T-helper 2 cell treated with Interferon-gamma antibody and Interleukin-4, amounts not matched to agents 5 μg/mL and 100 μg/mL, for 36 hours (primary cell): ENCODE measurements at regions not wholly inside any gene's neighbourhood (a gene's known extent, or its start where the extent isn't known, plus 50 kb on each side); places are given as distances from the start of the nearest gene placed in this dataset.
"Not testable (repeated sequence)": the region's sequence is repeated elsewhere in the genome, so short reads cannot be mapped to it uniquely, and the experiment has no call there.

Experiments used
- DNase-seq: peaks from one replicate; pipeline ENCODE4 v3.0.0; 2021; ENCODE audit warnings: low spot score
- H3K27ac Mint-ChIP-seq: one replicate; pipeline ENCODE4 v1.8.0; 2021; ENCODE audit warnings: mild to moderate bottlenecking, mixed read lengths
- H3K27me3 Mint-ChIP-seq: one replicate; pipeline ENCODE4 v1.8.0; 2021; ENCODE audit warnings: low read depth, mixed read lengths
- H3K36me3 Mint-ChIP-seq: one replicate; pipeline ENCODE4 v1.8.0; 2021; ENCODE audit warnings: low read depth, mixed read lengths
- H3K4me1 Mint-ChIP-seq: one replicate; pipeline ENCODE4 v1.8.0; 2021; ENCODE audit warnings: low read depth, mixed read lengths
- H3K4me3 Mint-ChIP-seq: one replicate; pipeline ENCODE4 v1.8.0; 2022; ENCODE audit warnings: mild to moderate bottlenecking, moderate library complexity, mixed read lengths
- H3K9me3 Mint-ChIP-seq: one replicate; pipeline ENCODE4 v1.8.0; 2021; ENCODE audit warnings: mixed read lengths

- H3K27me3 Mint-ChIP-seq: no peaks in the 10 kb centered on the region
- H3K9me3 Mint-ChIP-seq: no peaks in the 10 kb centered on the region
- no peak for DNase-seq
- H3K36me3 Mint-ChIP-seq: no peaks in the 10 kb centered on the region
- no peak overlapping the region for H3K27ac Mint-ChIP-seq
- no peaks in the 10 kb centered on the region for H3K4me1 Mint-ChIP-seq
- H3K4me3 Mint-ChIP-seq: no peak overlapping the region
Observed at GRCh38 chr10:57638411-57638810, 629.3 kb downstream of the IPMK start.

DNA sequence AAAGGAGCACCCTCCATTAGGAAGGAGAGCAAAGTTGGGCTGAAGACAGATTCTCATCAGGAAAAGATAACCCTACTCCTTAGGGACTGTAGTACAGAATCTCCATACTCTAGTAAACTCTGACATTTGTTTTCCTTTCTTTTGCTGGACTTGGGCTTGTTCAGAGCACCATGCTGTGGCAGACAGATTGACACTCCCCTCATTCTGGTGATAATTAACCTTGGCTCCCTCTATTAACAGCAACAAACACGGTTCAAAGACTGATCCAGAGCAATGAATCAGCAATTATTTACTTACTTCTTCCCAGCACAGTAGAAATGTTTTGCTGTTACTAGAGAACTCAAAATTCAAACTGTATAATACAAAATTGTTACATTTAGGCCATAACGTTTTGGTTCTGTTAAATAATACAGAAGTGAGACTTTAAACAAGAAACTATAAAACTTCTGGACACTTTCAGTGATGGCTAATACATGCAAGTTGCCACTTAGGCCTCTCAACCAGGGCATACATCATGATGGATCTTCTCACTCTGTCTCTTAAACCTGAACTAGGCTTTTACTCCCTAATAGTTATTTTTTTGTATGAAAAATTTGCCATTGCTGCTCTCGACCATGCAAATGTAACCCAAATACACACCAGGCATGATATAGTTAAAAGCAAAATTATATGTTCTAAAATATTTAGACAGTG lies 639.0 kb downstream of the IPMK start:
- Mint-ChIP-seq H3K27me3 (no peaks in the 10 kb centered on the region), H3K4me1 (no peaks in the 10 kb centered on the region), H3K36me3 (no peaks in the 10 kb centered on the region), H3K9me3 (no peaks in the 10 kb centered on the region), H3K27ac (no peak overlapping the region), H3K4me3 (no peak overlapping the region)
- no peak for DNase-seq

DNA sequence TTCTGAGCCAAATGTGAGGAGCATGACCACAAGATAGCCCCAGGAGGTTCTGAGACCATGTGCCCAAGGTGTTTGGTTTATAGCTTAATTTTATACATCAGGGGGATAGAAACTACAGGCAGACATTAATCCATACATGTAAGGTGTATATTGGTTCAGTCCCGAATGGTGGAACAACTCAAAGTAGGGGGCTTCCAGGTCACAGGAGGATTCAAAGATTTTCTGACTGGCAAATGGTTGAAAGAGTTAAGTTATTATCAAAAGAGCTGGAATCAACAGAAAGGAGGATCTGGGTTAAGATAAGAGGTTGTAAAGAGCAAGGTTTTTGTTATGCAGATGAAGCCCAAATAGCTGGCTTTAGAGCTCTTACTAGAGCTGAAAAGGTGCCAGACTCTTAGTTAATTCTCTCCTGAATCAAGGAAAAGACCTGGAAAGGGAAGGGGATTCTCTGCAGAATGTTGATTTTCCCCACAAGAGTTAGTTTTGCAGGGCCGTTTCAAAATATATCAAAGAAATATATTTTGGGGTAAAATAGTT lies 640.0 kb downstream of the IPMK start:
- no peak overlapping the region for H3K27ac Mint-ChIP-seq
- no peaks in the 10 kb centered on the region for H3K36me3 Mint-ChIP-seq
- no peak overlapping the region for H3K4me3 Mint-ChIP-seq
- H3K9me3 Mint-ChIP-seq: no peaks in the 10 kb centered on the region
- no peaks in the 10 kb centered on the region for H3K27me3 Mint-ChIP-seq
- DNase-seq: no peak
- no peaks in the 10 kb centered on the region for H3K4me1 Mint-ChIP-seq

DNA sequence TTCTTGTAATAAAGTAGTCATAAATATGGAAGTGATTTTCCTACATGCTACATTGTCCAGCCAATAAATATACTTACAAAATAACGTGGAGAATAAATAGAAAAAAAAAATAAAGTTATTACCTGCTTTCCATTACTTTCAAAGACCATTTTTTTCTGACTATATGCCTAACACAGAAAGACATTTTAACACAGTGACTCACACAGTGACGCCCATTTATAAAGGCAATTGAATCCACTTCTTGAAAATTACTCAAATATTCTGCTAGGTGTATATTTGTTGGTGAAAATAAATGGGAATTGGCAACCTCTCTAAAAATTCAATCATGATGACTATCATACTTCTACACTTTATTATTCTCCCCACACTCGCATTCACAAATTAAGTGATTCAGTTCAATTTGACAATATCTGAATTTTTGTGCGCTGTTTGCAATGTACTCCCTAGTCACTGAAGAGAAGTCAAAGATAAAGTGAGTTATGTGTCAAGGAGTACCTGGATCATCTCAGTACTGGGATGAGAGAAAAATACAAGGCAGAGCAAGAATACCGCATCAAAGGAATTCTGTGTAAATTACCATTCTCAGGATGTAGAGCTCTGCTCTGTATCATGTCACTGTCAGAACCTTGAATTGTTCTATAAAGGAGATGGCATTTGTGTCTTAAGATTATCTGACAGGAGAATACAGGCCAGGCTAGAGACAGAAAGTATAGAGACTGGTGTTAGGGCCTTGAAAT lies 642.7 kb downstream of the IPMK start:
- Mint-ChIP-seq H3K4me3 (no peak overlapping the region), H3K27me3 (no peaks in the 10 kb centered on the region), H3K4me1 (no peaks in the 10 kb centered on the region), H3K36me3 (no peaks in the 10 kb centered on the region), H3K27ac (no peak overlapping the region), H3K9me3 (no peaks in the 10 kb centered on the region)
- DNase-seq: no peak

DNA sequence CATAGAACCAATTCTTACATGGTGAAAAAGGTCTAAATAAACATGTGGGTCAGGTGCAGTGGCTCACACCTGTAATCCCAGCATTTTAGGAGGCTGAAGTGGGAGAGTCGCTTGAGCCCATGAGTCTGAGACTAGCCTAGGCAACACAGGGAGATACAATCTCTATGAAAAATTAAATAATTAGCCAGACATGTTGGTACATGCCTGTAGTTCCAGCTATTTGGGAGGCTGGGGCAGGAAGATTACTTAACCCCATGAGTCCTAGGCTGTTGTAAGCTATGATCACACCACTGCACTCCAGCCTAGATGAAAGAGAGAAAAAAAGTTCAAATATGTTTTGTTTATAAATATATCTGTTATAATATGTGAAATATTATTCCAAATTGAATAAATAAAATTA lies 643.6 kb downstream of the IPMK start:
- no peak for DNase-seq
- Mint-ChIP-seq H3K27ac (no peak overlapping the region), H3K36me3 (no peaks in the 10 kb centered on the region)

DNA sequence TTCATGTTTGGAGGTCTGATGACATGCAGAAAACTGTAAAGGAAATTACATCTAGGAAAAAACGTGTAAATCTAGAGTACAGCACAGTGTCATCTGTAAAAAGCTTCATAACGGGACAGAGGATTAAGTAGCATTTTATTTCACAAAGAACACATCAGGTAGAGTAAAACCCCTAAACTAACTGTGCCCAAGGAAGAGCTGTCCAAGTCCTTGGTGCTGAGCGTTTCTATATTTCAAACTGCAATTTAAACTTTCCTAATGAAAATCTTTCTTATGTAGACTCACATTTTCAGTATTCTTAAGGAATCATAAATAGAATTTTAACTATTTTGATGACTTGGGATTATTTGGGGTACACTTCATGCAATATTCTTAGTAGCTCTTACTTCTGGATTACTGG lies 646.2 kb downstream of the IPMK start:
- no peaks in the 10 kb centered on the region for H3K4me1 Mint-ChIP-seq
- no peak overlapping the region for H3K4me3 Mint-ChIP-seq
- H3K27me3 Mint-ChIP-seq: no peaks in the 10 kb centered on the region
- no peaks in the 10 kb centered on the region for H3K36me3 Mint-ChIP-seq
- no peaks in the 10 kb centered on the region for H3K9me3 Mint-ChIP-seq
- no peak overlapping the region for H3K27ac Mint-ChIP-seq
- DNase-seq: no peak

More for the DNA sequence above, 643.6 kb downstream of the IPMK start:
- Mint-ChIP-seq H3K4me1 (no peaks in the 10 kb centered on the region), H3K27me3 (no peaks in the 10 kb centered on the region), H3K4me3 (no peak overlapping the region), H3K9me3 (no peaks in the 10 kb centered on the region)

- H3K36me3 Mint-ChIP-seq: no peaks in the 10 kb centered on the region
- peaks cover 4% of the 10 kb centered on the region for H3K9me3 Mint-ChIP-seq
- no peak overlapping the region for H3K27ac Mint-ChIP-seq
- DNase-seq: no peak
- H3K4me3 Mint-ChIP-seq: no peak overlapping the region
- no peaks in the 10 kb centered on the region for H3K27me3 Mint-ChIP-seq
- H3K4me1 Mint-ChIP-seq: no peaks in the 10 kb centered on the region
Observed at GRCh38 chr10:57605948-57606485, 661.7 kb downstream of the IPMK start.

DNA sequence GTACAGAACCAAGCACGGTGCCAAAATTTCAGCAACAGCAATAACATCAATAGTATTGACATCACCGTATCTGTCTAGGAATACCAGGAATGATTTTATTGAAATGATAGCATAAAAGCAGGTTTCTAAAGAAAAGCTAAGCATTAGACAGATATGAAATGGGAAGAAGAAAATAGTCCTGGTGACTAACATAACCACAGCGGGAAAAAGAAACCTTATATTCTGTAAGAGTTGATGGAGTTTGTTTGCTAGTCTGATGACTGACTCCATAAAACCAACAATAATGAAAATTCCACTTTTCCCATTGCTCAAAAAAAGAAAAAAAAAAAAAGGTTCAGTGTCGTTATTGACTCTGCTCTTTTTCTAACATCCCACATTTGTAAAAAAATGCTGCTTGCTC lies 668.3 kb downstream of the IPMK start:
- Mint-ChIP-seq H3K9me3 (no peaks in the 10 kb centered on the region), H3K36me3 (no peaks in the 10 kb centered on the region), H3K4me1 (no peaks in the 10 kb centered on the region), H3K4me3 (no peak overlapping the region), H3K27ac (no peak overlapping the region), H3K27me3 (no peaks in the 10 kb centered on the region)
- no peak for DNase-seq

DNA sequence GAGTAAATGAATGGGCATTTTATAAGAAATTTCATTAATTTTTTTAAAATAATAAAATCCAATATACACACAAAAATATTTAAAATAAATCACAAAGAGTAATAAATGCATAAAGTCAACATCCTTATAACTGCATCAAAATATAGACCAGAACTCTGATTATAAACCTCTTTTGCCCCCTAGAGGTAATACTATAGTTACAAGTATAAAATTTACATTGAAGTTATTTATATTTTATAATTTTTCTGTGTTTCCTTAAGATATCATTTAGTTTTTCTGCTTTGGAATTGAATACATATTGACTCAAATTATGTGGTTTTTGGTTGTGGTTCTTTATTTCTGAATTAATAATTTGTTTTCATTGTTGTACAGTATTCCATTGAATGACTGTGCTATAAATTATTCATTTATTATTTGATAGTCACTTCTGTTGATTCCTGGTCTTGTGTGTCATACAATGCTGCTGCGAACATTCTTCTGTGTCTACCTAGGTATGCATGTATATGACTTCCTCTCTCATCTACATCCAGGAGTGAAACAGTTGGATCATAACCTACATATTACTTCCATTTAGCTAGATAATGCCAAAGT lies 673.6 kb downstream of the IPMK start:
- DNase-seq: no peak
- no peaks in the 10 kb centered on the region for H3K27me3 Mint-ChIP-seq
- no peak overlapping the region for H3K27ac Mint-ChIP-seq
- H3K4me3 Mint-ChIP-seq: no peak overlapping the region
- no peaks in the 10 kb centered on the region for H3K4me1 Mint-ChIP-seq
- H3K9me3 Mint-ChIP-seq: no peaks in the 10 kb centered on the region
- no peaks in the 10 kb centered on the region for H3K36me3 Mint-ChIP-seq

DNA sequence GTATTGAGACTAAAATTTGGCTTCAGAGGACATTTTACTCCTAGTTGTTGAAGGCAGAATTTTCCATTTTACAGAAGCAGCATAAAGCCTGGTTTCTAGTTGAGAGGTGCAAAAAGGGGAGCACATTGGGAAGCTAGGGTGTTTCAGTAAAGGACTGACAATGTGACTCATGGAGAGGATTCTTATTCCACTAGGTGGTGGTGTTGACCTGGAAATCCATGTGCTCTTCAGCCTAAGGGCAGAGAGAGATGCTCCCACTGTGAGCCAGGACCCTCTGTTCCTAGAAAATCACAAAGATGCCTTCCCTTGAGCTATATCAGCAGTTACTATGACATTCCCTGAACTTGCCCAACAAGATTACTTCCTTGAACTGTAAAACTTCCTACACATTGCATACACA lies 687.8 kb downstream of the IPMK start:
- Mint-ChIP-seq H3K27ac (no peak overlapping the region), H3K36me3 (no peaks in the 10 kb centered on the region), H3K9me3 (peaks cover 9% of the 10 kb centered on the region), H3K4me1 (no peaks in the 10 kb centered on the region), H3K27me3 (no peaks in the 10 kb centered on the region), H3K4me3 (no peak overlapping the region)
- no peak for DNase-seq

DNA sequence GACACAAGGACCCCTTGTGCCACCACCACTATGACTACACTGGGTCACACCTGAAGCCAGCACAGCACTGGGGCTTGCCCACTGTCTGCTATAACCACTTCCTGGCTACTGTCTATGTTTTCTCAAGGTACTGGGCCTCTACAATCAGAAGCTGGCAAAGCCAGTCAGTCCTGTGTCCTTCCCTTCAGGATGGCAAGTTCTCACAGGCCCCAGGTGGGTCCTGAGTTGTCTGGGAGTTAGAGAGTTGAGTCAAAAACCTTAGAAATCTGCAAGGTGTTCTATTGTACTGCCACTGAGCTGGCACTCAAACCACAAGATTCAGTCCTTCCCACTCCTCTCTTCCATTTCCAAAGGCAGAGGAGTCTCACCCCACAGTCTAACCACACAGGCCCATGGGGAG lies 705.5 kb downstream of the IPMK start:
- H3K27me3 Mint-ChIP-seq: no peaks in the 10 kb centered on the region
- H3K36me3 Mint-ChIP-seq: no peaks in the 10 kb centered on the region
- no peak overlapping the region for H3K4me3 Mint-ChIP-seq
- H3K9me3 Mint-ChIP-seq: peaks cover 19% of the 10 kb centered on the region
- no peak for DNase-seq
- H3K27ac Mint-ChIP-seq: no peak overlapping the region
- H3K4me1 Mint-ChIP-seq: no peaks in the 10 kb centered on the region

DNA sequence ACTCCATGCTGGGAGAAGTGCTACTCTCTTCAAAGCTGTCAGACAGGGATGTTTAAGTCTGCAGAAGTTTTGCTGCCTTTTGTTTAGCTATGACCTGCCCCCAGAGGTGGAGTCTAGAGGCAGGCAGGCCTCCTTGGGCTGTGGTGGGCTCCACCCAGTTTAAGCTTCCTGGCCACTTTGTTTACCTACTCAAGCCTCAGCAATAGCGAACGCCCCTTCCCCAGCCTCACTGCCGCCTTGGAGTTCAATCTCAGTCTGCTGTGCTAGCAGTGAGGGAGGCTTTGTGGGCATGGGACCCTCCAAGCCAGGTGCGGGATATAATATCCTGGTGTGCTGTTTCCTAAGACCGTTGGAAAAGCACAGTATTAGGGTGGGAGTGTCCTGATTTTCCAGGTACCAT lies 715.9 kb downstream of the IPMK start:
- DNase-seq, H3K27ac Mint-ChIP-seq, H3K27me3 Mint-ChIP-seq, H3K4me1 Mint-ChIP-seq, H3K36me3 Mint-ChIP-seq, H3K9me3 Mint-ChIP-seq, H3K4me3 Mint-ChIP-seq: not testable (repeated sequence)

DNA sequence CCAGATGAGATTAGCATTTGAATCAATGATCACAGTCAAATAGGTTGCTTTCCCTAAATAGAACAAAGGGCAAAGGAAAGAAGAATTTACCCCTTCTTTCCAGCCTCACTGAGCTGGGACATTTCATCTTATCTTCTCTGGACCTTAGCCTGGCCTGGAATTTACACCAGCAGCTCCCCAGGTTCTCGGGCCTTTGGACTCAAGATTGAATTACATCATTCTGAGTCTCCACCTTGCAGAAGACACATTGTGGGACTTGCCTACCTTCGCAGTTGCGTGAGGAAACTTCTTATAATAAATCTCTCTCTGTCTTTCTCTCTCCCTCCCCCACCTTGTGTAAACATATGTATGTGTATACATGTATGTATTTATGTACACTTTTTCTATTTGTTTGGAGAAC lies 732.4 kb downstream of the IPMK start:
- no peak overlapping the region for H3K4me3 Mint-ChIP-seq

DNA sequence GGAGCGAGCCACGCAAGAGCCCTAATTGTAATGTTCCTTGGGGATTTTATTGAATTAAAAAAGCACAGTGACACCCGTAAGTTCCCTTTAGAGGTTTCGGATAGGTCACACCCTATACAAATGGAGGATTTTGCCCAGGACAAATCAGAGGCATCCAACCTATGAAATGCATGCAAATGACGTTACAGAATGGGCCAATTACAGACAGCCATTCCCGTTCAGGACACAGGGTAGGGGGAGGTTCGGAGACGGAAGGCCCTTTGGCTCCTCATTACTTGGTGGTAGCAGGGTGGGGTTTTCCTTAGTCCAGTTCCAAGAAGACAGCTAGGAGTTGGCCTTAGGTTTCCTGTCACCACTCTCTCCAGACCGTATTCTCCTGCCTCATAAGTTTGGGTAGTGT lies 754.1 kb downstream of the IPMK start:
- Mint-ChIP-seq H3K36me3 (no peaks in the 10 kb centered on the region), H3K9me3 (peaks cover 19% of the 10 kb centered on the region)

More for the DNA sequence above, 732.4 kb downstream of the IPMK start:
- Mint-ChIP-seq H3K9me3 (peaks cover 11% of the 10 kb centered on the region), H3K27me3 (no peaks in the 10 kb centered on the region), H3K27ac (no peak overlapping the region), H3K4me1 (no peaks in the 10 kb centered on the region), H3K36me3 (no peaks in the 10 kb centered on the region)
- DNase-seq: no peak

More for the DNA sequence above, 754.1 kb downstream of the IPMK start:
- DNase-seq: no peak
- Mint-ChIP-seq H3K27me3 (no peaks in the 10 kb centered on the region), H3K27ac (no peak overlapping the region), H3K4me1 (no peaks in the 10 kb centered on the region), H3K4me3 (no peak overlapping the region)
